HCT116 (cell line): ENCODE measurements at regions not wholly inside any gene's neighbourhood (a gene's known extent, or its start where the extent isn't known, plus 50 kb on each side); places are given as distances from the start of the nearest gene placed in this dataset.

Source experiments
- ATAC-seq: fragments of 200-7000 bp; cut with Tn5 transposase; 2 replicates; pipeline ENCODE4 v1.9.1; 2020; ENCODE audit warnings: mild to moderate bottlenecking, moderate library complexity
- BruUV-seq: library from RNA; stranded (reverse); fragments of 400-500 nt; replicated peaks from 2 replicates; lab custom pipeline; 2021; lab: Mats Ljungman, UMichigan
- CTCF ChIA-PET: fragments of 300-600 bp; sonication (Branson Sonifier 250); formaldehyde crosslinking; loops from one replicate; lab custom pipeline; 2021; ENCODE audit warnings: antibody characterized with exemption; lab: Charles Lee
- POLR2A ChIA-PET: fragments of 300-600, 350-600 bp; sonication (Branson Sonifier 250); formaldehyde crosslinking; loops from one replicate; lab custom pipeline; 2021; ENCODE audit warnings: antibody characterized with exemption; lab: Charles Lee
- RAD21 ChIA-PET, 2 experiments: fragments of 300-600 bp; sonication (Branson Sonifier 250); formaldehyde crosslinking; loops; one replicate each; lab custom pipeline; 2023; ENCODE audit warnings: low total read pairs in 2 of 2; ENCODE audit not compliant: uncharacterized antibody in 2 of 2, unreplicated experiment in 2 of 2, low non-redundant PET in 1 of 2; lab: Charles Lee
- DNase-seq: peaks from one replicate; pipeline ENCODE4 v3.0.0-alpha.2; 2010; ENCODE audit warnings: low read depth, low spot score
- H2AFZ ChIP-seq: fragments of 200-600 bp; shearing (Covaris generic), sonication (generic); 2 replicates; pipeline ENCODE4 v1.6.1; 2017; ENCODE audit warnings: low read depth, mixed run types, mixed read lengths, antibody characterized with exemption, low read length; ENCODE audit not compliant: poor library complexity, severe bottlenecking
- H3K27ac ChIP-seq: 2 replicates; pipeline ENCODE4 v1.5.1; 2012; ENCODE audit warnings: low read depth, low read length
- H3K27me3 ChIP-seq: fragments of 200-600 bp; sonication (generic); 2 replicates; pipeline ENCODE4 v1.6.1; 2016; ENCODE audit warnings: mixed run types, low read length, mixed read lengths; ENCODE audit not compliant: insufficient read depth
- H3K36me3 ChIP-seq, 2 experiments: fragments of 200-500 bp in 1 of 2; fragments of 200-600 bp in 1 of 2; sonication (Bioruptor generic) in 1 of 2; sonication (generic) in 1 of 2; 2 replicates each; pipeline versions ENCODE4 v1.5.1 to v1.6.1; 2014 to 2016; ENCODE audit warnings: low read length in 2 of 2, inconsistent platforms in 1 of 2, mixed read lengths in 1 of 2, mixed run types in 1 of 2; ENCODE audit not compliant: insufficient read depth in 2 of 2, control insufficient read depth in 1 of 2
- H3K4me1 ChIP-seq, 2 experiments: fragments of 200-600 bp in 1 of 2; sonication (generic) in 1 of 2; 2 replicates each; pipeline versions ENCODE4 v1.5.1 to v1.6.1; 2012 to 2017; ENCODE audit warnings: low read length in 2 of 2, inconsistent platforms in 1 of 2, mild to moderate bottlenecking in 1 of 2, mixed read lengths in 1 of 2, mixed run types in 1 of 2, moderate library complexity in 1 of 2; ENCODE audit not compliant: insufficient read depth in 2 of 2, control insufficient read depth in 1 of 2
- H3K4me2 ChIP-seq: fragments of 200-600 bp; sonication (generic); 2 replicates; pipeline ENCODE4 v1.6.1; 2017; ENCODE audit warnings: mixed run types, low read length, mixed read lengths
- H3K4me3 ChIP-seq, 2 experiments: fragments of 200-600 bp in 1 of 2; sonication (generic) in 1 of 2; replicated peaks in 1 of 2; 2 replicates each; pipeline ENCODE4 v1.5.1; 2011 to 2016; ENCODE audit warnings: low read length in 2 of 2, control low read depth in 1 of 2, low read depth in 1 of 2, mild to moderate bottlenecking in 1 of 2, mixed read lengths in 1 of 2, mixed run types in 1 of 2
- H3K79me2 ChIP-seq: fragments of 200-600 bp; sonication (generic); 2 replicates; pipeline ENCODE4 v1.6.1; 2017; ENCODE audit warnings: mild to moderate bottlenecking, mixed run types, low read length, moderate library complexity, mixed read lengths; ENCODE audit not compliant: insufficient read depth
- H3K9ac ChIP-seq: fragments of 200-600 bp; sonication (generic); 2 replicates; pipeline ENCODE4 v1.6.1; 2016; ENCODE audit warnings: low read length, mixed read lengths
- H3K9me2 ChIP-seq: fragments of 200-600 bp; sonication (generic), shearing (Covaris generic); 2 replicates; pipeline ENCODE4 v1.6.1; 2017; ENCODE audit warnings: mixed run types, mild to moderate bottlenecking, moderate library complexity; ENCODE audit not compliant: insufficient read depth
- H3K9me3 ChIP-seq, 2 experiments: fragments of 200-500 bp in 1 of 2; fragments of 200-600 bp in 1 of 2; sonication (Bioruptor generic) in 1 of 2; sonication (generic) in 1 of 2; 2 replicates each; pipeline ENCODE4 v1.6.1; 2014 to 2017; ENCODE audit warnings: low read length in 2 of 2, mixed read lengths in 2 of 2, inconsistent platforms in 1 of 2, low read depth in 1 of 2, mild to moderate bottlenecking in 1 of 2, mixed run types in 1 of 2, moderate library complexity in 1 of 2; ENCODE audit not compliant: control insufficient read depth in 1 of 2, insufficient read depth in 1 of 2
- H4K20me1 ChIP-seq: fragments of 200-600 bp; sonication (generic), shearing (Covaris generic); 2 replicates; pipeline ENCODE4 v1.6.1; 2017; ENCODE audit warnings: mixed run types, mild to moderate bottlenecking, moderate library complexity; ENCODE audit not compliant: insufficient read depth
- EGR1 ChIP-seq: IDR thresholded peaks from 2 replicates; pipeline ENCODE4 v1.6.1; 2012; ENCODE audit warnings: low read depth
- POLR2A ChIP-seq: IDR thresholded peaks from 2 replicates; pipeline ENCODE4 v1.7.0; 2011; ENCODE audit warnings: borderline replicate concordance; ENCODE audit not compliant: insufficient read depth, insufficient read length; ENCODE audit errors: extremely low read depth
- POLR2AphosphoS5 ChIP-seq: IDR thresholded peaks from 2 replicates; pipeline ENCODE4 v1.6.1; 2011; ENCODE audit warnings: mild to moderate bottlenecking, low read depth, low read length, moderate library complexity
- REST ChIP-seq: IDR thresholded peaks from 2 replicates; pipeline ENCODE4 v1.6.1; 2012; ENCODE audit warnings: low read depth
- SRF ChIP-seq: IDR thresholded peaks from 2 replicates; pipeline ENCODE4 v1.6.1; 2012; ENCODE audit warnings: low read depth
- ZBTB33 ChIP-seq: IDR thresholded peaks from 2 replicates; pipeline ENCODE4 v1.6.1; 2011; ENCODE audit warnings: mild to moderate bottlenecking, low read length, moderate library complexity; ENCODE audit not compliant: insufficient replicate concordance; ENCODE audit errors: extremely low read depth
- intact Hi-C: fragments of 100-400 bp; cut with micrococcal nuclease; formaldehyde crosslinking; loops from 2 replicates; pipeline ENCODE4 v1.10.0; 2022

- H3K36me3 ChIP-seq: no peaks in the 10 kb centered on the region
- no peak overlapping the region for H3K9ac ChIP-seq
- no peak overlapping the region for H2AFZ ChIP-seq
- no peaks in the 10 kb centered on the region for H3K4me1 ChIP-seq
- ATAC-seq (no peak), DNase-seq (no peak)
- intact Hi-C loops: no loop called here
- H3K9me3 ChIP-seq: no peaks in the 10 kb centered on the region
- CTCF ChIA-PET: no interaction called here
- H3K27ac ChIP-seq: no peak overlapping the region
- no peak overlapping the region for H3K4me3 ChIP-seq
- H3K27me3 ChIP-seq: no peaks in the 10 kb centered on the region
- no peaks in the 10 kb centered on the region for H3K9me2 ChIP-seq
- no peak for TF ChIP-seq POLR2AphosphoS5
- H3K79me2 ChIP-seq: no peaks in the 10 kb centered on the region
- H3K4me2 ChIP-seq: no peak overlapping the region
- POLR2A ChIA-PET: no interaction called here
- RAD21 ChIA-PET: no interaction called here
- H4K20me1 ChIP-seq: no peaks in the 10 kb centered on the region
- no TSS peak for BruUV-seq
These were observed 130.3 kb downstream of the MYCN start for GRCh38 chr2:16070648-16070971.

GRCh38 chr2:16069933-16070647 is 129.7 kb downstream of the MYCN start:
- intact Hi-C loops: no loop called here
- no TSS peak for BruUV-seq
- no peak overlapping the region for H2AFZ ChIP-seq

More at GRCh38 chr2:16069933-16070647, 129.7 kb downstream of the MYCN start:
- no peak for ATAC-seq
- Histone ChIP-seq H3K4me2 (no peak overlapping the region), H3K27me3 (no peaks in the 10 kb centered on the region), H3K4me3 (no peak overlapping the region), H3K9me2 (no peaks in the 10 kb centered on the region), H3K79me2 (no peaks in the 10 kb centered on the region), H3K36me3 (no peaks in the 10 kb centered on the region), H3K9ac (no peak overlapping the region), H3K4me1 (no peaks in the 10 kb centered on the region), H3K27ac (no peak overlapping the region), H3K9me3 (no peaks in the 10 kb centered on the region), H4K20me1 (no peaks in the 10 kb centered on the region)
- DNase-seq: no peak
- TF ChIP-seq EGR1: no peak
- TF ChIP-seq POLR2A: no peak
- no peak for TF ChIP-seq SRF
- no peak for TF ChIP-seq REST
- no peak for TF ChIP-seq ZBTB33
- RAD21 ChIA-PET: no interaction called here
- POLR2A ChIA-PET: no interaction called here
- CTCF ChIA-PET: no interaction called here
